ENCODE measurements at regions not wholly inside any gene's neighbourhood (a gene's known extent, or its start where the extent isn't known, plus 50 kb on each side); places are given as distances from the start of the nearest gene placed in this dataset.

DNA sequence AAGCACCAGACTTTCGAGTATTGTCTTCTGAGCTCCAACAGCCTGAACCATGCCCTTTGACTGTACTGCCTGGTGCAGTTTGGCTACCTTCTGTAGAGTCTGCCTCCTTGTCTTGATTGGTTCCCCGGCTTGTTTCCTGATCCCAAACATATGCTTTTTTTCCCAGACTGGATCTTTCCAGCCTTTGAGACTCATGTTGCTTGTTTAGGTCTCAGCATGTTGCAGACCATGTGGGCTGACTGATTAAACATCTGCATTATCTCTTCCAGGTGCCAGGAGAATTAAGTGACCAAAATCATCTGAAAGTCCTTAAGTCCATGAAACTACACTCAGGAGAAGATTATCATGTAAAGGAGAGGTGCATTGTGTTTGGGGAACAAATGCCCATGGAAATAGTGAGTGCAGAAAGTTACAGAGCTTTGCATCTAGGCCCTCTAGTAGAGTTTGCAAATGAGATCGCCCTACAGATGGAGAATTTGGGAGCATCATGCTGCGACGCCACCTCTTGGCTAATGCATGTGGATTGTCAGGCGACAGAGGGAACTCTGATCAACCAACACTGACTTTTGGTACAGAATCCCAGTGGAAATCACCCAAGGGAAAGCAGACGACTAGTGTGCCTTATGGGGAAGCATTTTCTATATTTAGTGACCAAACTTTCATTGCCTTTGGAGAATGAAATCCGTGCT lies 188.8 kb downstream of the BLID start:
- Histone ChIP-seq H4K20me1 (ENCODE audit: insufficient read depth, low read length) (no peaks in the 10 kb centered on the region), H3K27me3 (replicated peaks; ENCODE audit: insufficient read depth, low read length) (no peaks in the 10 kb centered on the region), H3F3A (ENCODE audit: insufficient read depth, low read length) (no peaks in the 10 kb centered on the region), H3K4me3 (ENCODE audit: low read length) (no peak overlapping the region), H3K36me3 (replicated peaks; ENCODE audit: insufficient read depth, low read length) (no peaks in the 10 kb centered on the region), H3K4me1 (ENCODE audit: low read length) (no peaks in the 10 kb centered on the region), H3K4me2 (ENCODE audit: low read depth, low read length) (no peak overlapping the region), H3K9ac (ENCODE audit: low read length) (no peak overlapping the region), H3K9me2 (replicated peaks; ENCODE audit: insufficient read depth, low read length) (no peaks in the 10 kb centered on the region), H3K9me3 (replicated peaks; ENCODE audit: insufficient read depth, low read length) (no peaks in the 10 kb centered on the region), H2AFZ (ENCODE audit: low read length) (no peak overlapping the region), H3K79me2 (ENCODE audit: low read length) (no peaks in the 10 kb centered on the region), H3K27ac (ENCODE audit: low read length) (no peak overlapping the region)
- DNase-seq, result no peak
- TF ChIP-seq EZH2 (optimal IDR thresholded peaks at IDR 0.05; ENCODE audit: low read depth, low read length) (no peak), EZH2phosphoT487 (IDR thresholded peaks at IDR 0.05; ENCODE audit: low read length) (no peak)
- TF ChIP-seq, protein P1, sequence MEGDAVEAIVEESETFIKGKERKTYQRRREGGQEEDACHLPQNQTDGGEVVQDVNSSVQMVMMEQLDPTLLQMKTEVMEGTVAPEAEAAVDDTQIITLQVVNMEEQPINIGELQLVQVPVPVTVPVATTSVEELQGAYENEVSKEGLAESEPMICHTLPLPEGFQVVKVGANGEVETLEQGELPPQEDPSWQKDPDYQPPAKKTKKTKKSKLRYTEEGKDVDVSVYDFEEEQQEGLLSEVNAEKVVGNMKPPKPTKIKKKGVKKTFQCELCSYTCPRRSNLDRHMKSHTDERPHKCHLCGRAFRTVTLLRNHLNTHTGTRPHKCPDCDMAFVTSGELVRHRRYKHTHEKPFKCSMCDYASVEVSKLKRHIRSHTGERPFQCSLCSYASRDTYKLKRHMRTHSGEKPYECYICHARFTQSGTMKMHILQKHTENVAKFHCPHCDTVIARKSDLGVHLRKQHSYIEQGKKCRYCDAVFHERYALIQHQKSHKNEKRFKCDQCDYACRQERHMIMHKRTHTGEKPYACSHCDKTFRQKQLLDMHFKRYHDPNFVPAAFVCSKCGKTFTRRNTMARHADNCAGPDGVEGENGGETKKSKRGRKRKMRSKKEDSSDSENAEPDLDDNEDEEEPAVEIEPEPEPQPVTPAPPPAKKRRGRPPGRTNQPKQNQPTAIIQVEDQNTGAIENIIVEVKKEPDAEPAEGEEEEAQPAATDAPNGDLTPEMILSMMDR (IDR thresholded peaks at IDR 0.05; ENCODE audit: low read length), result no peak

DNA sequence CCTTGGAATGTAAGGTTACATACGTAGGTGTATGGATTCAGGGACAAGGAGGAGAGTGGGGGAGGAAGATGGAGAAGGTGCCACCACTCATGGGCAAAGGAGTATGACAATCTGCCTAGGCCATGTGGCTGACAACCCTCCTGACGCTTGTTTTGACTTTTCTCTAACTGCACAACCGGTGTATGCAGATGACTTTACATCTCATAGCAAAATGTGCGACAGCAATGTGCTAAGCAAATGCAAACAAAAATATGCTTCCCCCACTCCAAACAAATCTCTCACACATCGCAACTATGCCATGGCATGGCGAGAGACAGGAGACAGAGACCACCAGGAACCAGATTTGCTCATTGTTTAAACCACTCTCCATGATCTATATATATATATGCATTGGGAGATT lies 191.8 kb downstream of the BLID start:
- no peaks in the 10 kb centered on the region for H3K9me2 ChIP-seq (replicated peaks; ENCODE audit: insufficient read depth, low read length)
- TF ChIP-seq EZH2phosphoT487 (IDR thresholded peaks at IDR 0.05; ENCODE audit: low read length) (no peak), EZH2 (optimal IDR thresholded peaks at IDR 0.05; ENCODE audit: low read depth, low read length) (no peak)
- TF ChIP-seq, protein P1 (IDR thresholded peaks at IDR 0.05; ENCODE audit: low read length), result no peak
- H3K9ac ChIP-seq (ENCODE audit: low read length), result no peak overlapping the region
- no peaks in the 10 kb centered on the region for H3K27me3 ChIP-seq (replicated peaks; ENCODE audit: insufficient read depth, low read length)
- no peak overlapping the region for H3K4me3 ChIP-seq (ENCODE audit: low read length)
- no peak overlapping the region for H3K4me2 ChIP-seq (ENCODE audit: low read depth, low read length)
- H3K9me3 ChIP-seq (replicated peaks; ENCODE audit: insufficient read depth, low read length), result no peaks in the 10 kb centered on the region
- H2AFZ ChIP-seq (ENCODE audit: low read length), result no peak overlapping the region
- H3F3A ChIP-seq (ENCODE audit: insufficient read depth, low read length), result no peaks in the 10 kb centered on the region
- no peak overlapping the region for H3K27ac ChIP-seq (ENCODE audit: low read length)
- no peak for DNase-seq
- no peaks in the 10 kb centered on the region for H3K36me3 ChIP-seq (replicated peaks; ENCODE audit: insufficient read depth, low read length)
- H3K79me2 ChIP-seq (ENCODE audit: low read length), result no peaks in the 10 kb centered on the region
- H4K20me1 ChIP-seq (ENCODE audit: insufficient read depth, low read length), result no peaks in the 10 kb centered on the region
- no peaks in the 10 kb centered on the region for H3K4me1 ChIP-seq (ENCODE audit: low read length)

DNA sequence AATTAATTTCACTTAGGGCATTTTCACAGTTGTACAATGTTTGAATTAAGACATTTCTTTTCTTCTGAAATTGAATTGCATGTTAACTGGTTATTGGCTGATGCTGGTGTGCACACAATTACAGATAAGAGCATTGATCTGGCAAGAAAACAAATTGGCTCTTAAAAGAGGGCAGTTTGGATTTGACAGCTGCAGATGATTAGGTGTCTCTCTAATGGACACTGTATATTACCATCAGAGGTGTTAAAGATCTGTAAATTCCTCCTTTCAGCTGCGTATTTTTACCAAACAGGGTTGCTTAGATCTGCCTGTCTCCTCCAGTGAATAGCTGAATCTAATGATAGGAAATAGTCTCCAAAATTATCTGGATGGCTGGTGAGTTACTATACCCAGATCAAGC lies 198.5 kb downstream of the BLID start:
- Histone ChIP-seq H3K9me2 (replicated peaks; ENCODE audit: insufficient read depth, low read length) (no peaks in the 10 kb centered on the region), H3K27me3 (replicated peaks; ENCODE audit: insufficient read depth, low read length) (no peaks in the 10 kb centered on the region), H3K79me2 (ENCODE audit: low read length) (no peaks in the 10 kb centered on the region), H3K4me2 (ENCODE audit: low read depth, low read length) (no peak overlapping the region), H3K27ac (ENCODE audit: low read length) (no peak overlapping the region), H3K9me3 (replicated peaks; ENCODE audit: insufficient read depth, low read length) (no peaks in the 10 kb centered on the region), H3K4me1 (ENCODE audit: low read length) (no peaks in the 10 kb centered on the region), H3K4me3 (ENCODE audit: low read length) (no peak overlapping the region), H2AFZ (ENCODE audit: low read length) (no peak overlapping the region), H4K20me1 (ENCODE audit: insufficient read depth, low read length) (no peaks in the 10 kb centered on the region), H3F3A (ENCODE audit: insufficient read depth, low read length) (no peaks in the 10 kb centered on the region), H3K36me3 (replicated peaks; ENCODE audit: insufficient read depth, low read length) (no peaks in the 10 kb centered on the region), H3K9ac (ENCODE audit: low read length) (no peak overlapping the region)
- TF ChIP-seq EZH2 (optimal IDR thresholded peaks at IDR 0.05; ENCODE audit: low read depth, low read length) (no peak), EZH2phosphoT487 (IDR thresholded peaks at IDR 0.05; ENCODE audit: low read length) (no peak)
- TF ChIP-seq, protein P1 (IDR thresholded peaks at IDR 0.05; ENCODE audit: low read length), result no peak
- no peak for DNase-seq
